Stimulated activated naive CD8-positive, alpha-beta T cell treated with anti-CD3 and anti-CD28 coated beads, Interleukin-15, amount 100 ng/mL, for 72 hours (primary cell): ENCODE measurements at regions not wholly inside any gene's neighbourhood (a gene's known extent, or its start where the extent isn't known, plus 50 kb on each side); places are given as distances from the start of the nearest gene placed in this dataset.

ENCODE experiments used
- ATAC-seq: fragments of 150-1000 bp; cut with Tn5 transposase; 2 replicates; pipeline ENCODE4 v1.10.0; 2021; ENCODE audit warnings: mild to moderate bottlenecking, moderate library complexity
- DNase-seq, 2 donors: peaks; one replicate each; pipeline ENCODE4 v3.0.0; 2021 to 2022
- H3K27ac Mint-ChIP-seq, 2 donors: one replicate each; pipeline ENCODE4 v1.8.0; 2022; ENCODE audit warnings: mild to moderate bottlenecking in 2 of 2, mixed read lengths in 2 of 2, moderate library complexity in 2 of 2
- H3K27me3 Mint-ChIP-seq: one replicate; pipeline ENCODE4 v1.8.0; 2022; ENCODE audit warnings: mixed read lengths
- H3K4me1 Mint-ChIP-seq: one replicate; pipeline ENCODE4 v1.8.0; 2022; ENCODE audit warnings: mild to moderate bottlenecking, mixed read lengths
- H3K4me3 Mint-ChIP-seq, 2 donors: one replicate each; pipeline ENCODE4 v1.8.0; 2022; ENCODE audit warnings: mild to moderate bottlenecking in 2 of 2, mixed read lengths in 2 of 2, moderate library complexity in 1 of 2
- H3K9me3 Mint-ChIP-seq, 2 donors: one replicate each; pipeline ENCODE4 v1.8.0; 2022; ENCODE audit warnings: mixed read lengths in 2 of 2

GRCh38 chr13:90519157-90519556, 828.3 kb upstream of the MIR17HG start:
- Mint-ChIP-seq H3K4me3 (no peak overlapping the region), H3K9me3 (peaks cover 12 to 23% of the 10 kb centered on the region in 2 donors), H3K27me3 (no peaks in the 10 kb centered on the region), H3K4me1 (no peaks in the 10 kb centered on the region), H3K27ac (no peak overlapping the region)
- ATAC-seq (no peak), DNase-seq (no peak)

- Mint-ChIP-seq H3K9me3 (peaks cover 8 to 11% of the 10 kb centered on the region in 2 donors), H3K27ac (no peak overlapping the region), H3K4me3 (no peak overlapping the region), H3K4me1 (no peaks in the 10 kb centered on the region), H3K27me3 (no peaks in the 10 kb centered on the region)
- no peak for ATAC-seq
- DNase-seq, result no peak
Measured at GRCh38 chr13:90526711-90527110, 820.8 kb upstream of the MIR17HG start.

GRCh38 chr13:90531744-90532143, 815.7 kb upstream of the MIR17HG start:
- no peak for ATAC-seq
- Mint-ChIP-seq H3K27me3 (no peaks in the 10 kb centered on the region), H3K4me3 (no peak overlapping the region), H3K27ac (no peak overlapping the region), H3K4me1 (no peaks in the 10 kb centered on the region), H3K9me3 (no peaks in the 10 kb centered on the region)
- no peak for DNase-seq

- no peak overlapping the region for H3K4me3 Mint-ChIP-seq
- DNase-seq (no peak), ATAC-seq (no peak)
- no peak overlapping the region for H3K27ac Mint-ChIP-seq
- no peaks in the 10 kb centered on the region for H3K27me3 Mint-ChIP-seq
- no peaks in the 10 kb centered on the region for H3K4me1 Mint-ChIP-seq
- peaks cover 0 to under 1% of the 10 kb centered on the region in 2 donors for H3K9me3 Mint-ChIP-seq
Measured at GRCh38 chr13:90532861-90533492, 814.5 kb upstream of the MIR17HG start.

GRCh38 chr13:90533866-90534265, 813.6 kb upstream of the MIR17HG start:
- Mint-ChIP-seq H3K27ac (no peak overlapping the region), H3K4me3 (no peak overlapping the region), H3K4me1 (no peaks in the 10 kb centered on the region), H3K27me3 (no peaks in the 10 kb centered on the region), H3K9me3 (peaks cover 0 to 9% of the 10 kb centered on the region in 2 donors)
- DNase-seq, result no peak
- ATAC-seq, result no peak

GRCh38 chr13:90534617-90535370, 812.7 kb upstream of the MIR17HG start:
- no peaks in the 10 kb centered on the region for H3K4me1 Mint-ChIP-seq
- no peak for ATAC-seq
- H3K27ac Mint-ChIP-seq, result no peak overlapping the region
- H3K9me3 Mint-ChIP-seq, result peaks cover 0 to 16% of the 10 kb centered on the region in 2 donors
- H3K27me3 Mint-ChIP-seq, result no peaks in the 10 kb centered on the region
- no peak overlapping the region for H3K4me3 Mint-ChIP-seq
- DNase-seq, result no peak

GRCh38 chr13:90535421-90535820, 812.1 kb upstream of the MIR17HG start:
- no peak for ATAC-seq
- no peak for DNase-seq
- Mint-ChIP-seq H3K4me1 (no peaks in the 10 kb centered on the region), H3K27me3 (no peaks in the 10 kb centered on the region), H3K9me3 (peaks cover 5 to 21% of the 10 kb centered on the region in 2 donors), H3K27ac (no peak overlapping the region), H3K4me3 (no peak overlapping the region)

- no peak for ATAC-seq
- Mint-ChIP-seq H3K27me3 (no peaks in the 10 kb centered on the region), H3K27ac (no peak overlapping the region), H3K4me1 (no peaks in the 10 kb centered on the region), H3K4me3 (no peak overlapping the region), H3K9me3 (peaks cover 7 to 21% of the 10 kb centered on the region in 2 donors)
- DNase-seq, result no peak
Measured at GRCh38 chr13:90538063-90538462, 809.4 kb upstream of the MIR17HG start.

GRCh38 chr13:90541346-90541745, 806.1 kb upstream of the MIR17HG start:
- no peaks in the 10 kb centered on the region for H3K27me3 Mint-ChIP-seq
- no peak overlapping the region for H3K4me3 Mint-ChIP-seq
- no peak overlapping the region for H3K27ac Mint-ChIP-seq
- DNase-seq (no peak), ATAC-seq (no peak)
- H3K4me1 Mint-ChIP-seq, result no peaks in the 10 kb centered on the region
- peaks cover 12 to 34% of the 10 kb centered on the region in 2 donors for H3K9me3 Mint-ChIP-seq

GRCh38 chr13:90542959-90543505, 804.5 kb upstream of the MIR17HG start:
- Mint-ChIP-seq H3K4me1 (no peaks in the 10 kb centered on the region), H3K27me3 (no peaks in the 10 kb centered on the region), H3K9me3 (peaks cover 18 to 50% of the 10 kb centered on the region in 2 donors), H3K4me3 (no peak overlapping the region), H3K27ac (no peak overlapping the region)
- ATAC-seq (no peak), DNase-seq (no peak)

- Mint-ChIP-seq H3K27me3 (no peaks in the 10 kb centered on the region), H3K9me3 (peaks cover 27 to 36% of the 10 kb centered on the region in 2 donors), H3K27ac (no peak overlapping the region), H3K4me3 (no peak overlapping the region), H3K4me1 (no peaks in the 10 kb centered on the region)
- DNase-seq, result no peak
- no peak for ATAC-seq
Measured at GRCh38 chr13:90545070-90545840, 802.2 kb upstream of the MIR17HG start.

- peaks cover 23 to 35% of the 10 kb centered on the region in 2 donors for H3K9me3 Mint-ChIP-seq
- no peak for DNase-seq
- H3K4me3 Mint-ChIP-seq, result no peak overlapping the region
- H3K27me3 Mint-ChIP-seq, result no peaks in the 10 kb centered on the region
- no peaks in the 10 kb centered on the region for H3K4me1 Mint-ChIP-seq
- no peak overlapping the region for H3K27ac Mint-ChIP-seq
- no peak for ATAC-seq
Measured at GRCh38 chr13:90547272-90547790, 800.2 kb upstream of the MIR17HG start.

- Mint-ChIP-seq H3K4me3 (no peak overlapping the region), H3K4me1 (no peaks in the 10 kb centered on the region), H3K27ac (no peak overlapping the region), H3K27me3 (no peaks in the 10 kb centered on the region), H3K9me3 (peaks cover 21 to 24% of the 10 kb centered on the region in 2 donors)
- DNase-seq (no peak), ATAC-seq (no peak)
Measured at GRCh38 chr13:90551253-90551652, 796.2 kb upstream of the MIR17HG start.

GRCh38 chr13:90552702-90553101, 794.8 kb upstream of the MIR17HG start:
- no peak overlapping the region for H3K27ac Mint-ChIP-seq
- no peak for ATAC-seq
- no peaks in the 10 kb centered on the region for H3K4me1 Mint-ChIP-seq

GRCh38 chr13:90553159-90553558, 794.3 kb upstream of the MIR17HG start:
- Mint-ChIP-seq H3K27ac (no peak overlapping the region), H3K27me3 (no peaks in the 10 kb centered on the region), H3K9me3 (peaks cover 5 to 20% of the 10 kb centered on the region in 2 donors), H3K4me1 (no peaks in the 10 kb centered on the region), H3K4me3 (no peak overlapping the region)
- no peak for ATAC-seq
- DNase-seq, result no peak

More at GRCh38 chr13:90552702-90553101, 794.8 kb upstream of the MIR17HG start:
- Mint-ChIP-seq H3K27me3 (no peaks in the 10 kb centered on the region), H3K9me3 (peaks cover 9 to 22% of the 10 kb centered on the region in 2 donors), H3K4me3 (no peak overlapping the region)
- no peak for DNase-seq
